Uterus (tissue), 2 donors: ENCODE measurements at regions not wholly inside any gene's neighbourhood (a gene's known extent, or its start where the extent isn't known, plus 50 kb on each side); places are given as distances from the start of the nearest gene placed in this dataset.

Source experiments
- CTCF ChIP-seq, 4 experiments: fragments of 200-600 bp in 2 of 4; fragments of 450-650 bp in 2 of 4; sonication (generic) in 2 of 4; IDR thresholded peaks; one replicate each; pipeline ENCODE4 v1.5.1; 2016 to 2019; ENCODE audit warnings: antibody characterized with exemption in 4 of 4, mild to moderate bottlenecking in 2 of 4, moderate library complexity in 1 of 4
- POLR2A ChIP-seq, 2 donors: fragments of 450-650 bp; IDR thresholded peaks; one replicate each; pipeline ENCODE4 v1.6.1; 2016; ENCODE audit warnings: antibody characterized with exemption in 2 of 2, mild to moderate bottlenecking in 1 of 2, moderate library complexity in 1 of 2

- TF ChIP-seq CTCF (IDR thresholded peaks at IDR 0.05), result no peak
- no peak for TF ChIP-seq POLR2A (IDR thresholded peaks at IDR 0.05)
Measured at GRCh38 chr1:55988963-55989452, 590.4 kb downstream of the PLPP3 start.
